HepG2 (cell line): ENCODE measurements at regions not wholly inside any gene's neighbourhood (a gene's known extent, or its start where the extent isn't known, plus 50 kb on each side); places are given as distances from the start of the nearest gene placed in this dataset.

Experiments
- ATAC-seq: fragments of 200-7000 bp; cut with Tn5 transposase; 3 replicates; pipeline ENCODE4 v1.9.1; 2020; ENCODE audit warnings: mild to moderate bottlenecking, moderate library complexity
- BruUV-seq: library from RNA; stranded (reverse); fragments of 400-500 nt; replicated peaks from 2 replicates; lab custom pipeline; 2021; lab: Mats Ljungman, UMichigan
- CTCF ChIA-PET: fragments of 300-600 bp; formaldehyde crosslinking; extraction: SDS; loops from one replicate; lab custom pipeline; 2021; ENCODE audit warnings: low total read pairs, inconsistent platforms, low intra/inter-chr PET ratio; lab: Yijun Ruan, JAX
- POLR2A ChIA-PET: fragments of 350-600 bp; sonication (Branson Sonifier 250); formaldehyde crosslinking; loops from one replicate; lab custom pipeline; 2020; ENCODE audit warnings: antibody characterized with exemption, inconsistent platforms; lab: Yijun Ruan, JAX
- DNase-seq: peaks from one replicate; pipeline ENCODE4 v3.0.0-alpha.2; 2015; ENCODE audit warnings: low spot score
- FAIRE-seq: peaks from 3 replicates; lab custom pipeline; 2011; peaks lifted over from hg19 to GRCh38; lab: Jason Lieb, UNC
- H2AFZ ChIP-seq: one replicate; pipeline ENCODE4 v1.6.1; 2011; ENCODE audit warnings: low read length, inconsistent platforms
- H3K27ac ChIP-seq: fragments of 300-600 bp; 3 replicates; pipeline ENCODE4 v1.8.0; 2011; ENCODE audit warnings: mixed run types, mild to moderate bottlenecking, mixed read lengths, low read length, inconsistent platforms; ENCODE audit not compliant: insufficient read depth; ENCODE audit errors: extremely low read length
- H3K27me3 ChIP-seq, 2 experiments: fragments of 200-600 bp in 1 of 2; 2 replicates in 1 of 2; 3 replicates in 1 of 2; pipeline versions ENCODE4 v1.6.0 to v1.8.0; 2011; ENCODE audit warnings: low read length in 2 of 2, mild to moderate bottlenecking in 2 of 2, moderate library complexity in 2 of 2, inconsistent platforms in 1 of 2; ENCODE audit not compliant: insufficient read depth in 2 of 2, control insufficient read depth in 1 of 2
- H3K36me3 ChIP-seq, 2 experiments: fragments of 200-600 bp in 1 of 2; replicated peaks in 1 of 2; 2 replicates in 1 of 2; 3 replicates in 1 of 2; pipeline versions ENCODE4 v1.5.1 to v1.8.0; 2011; ENCODE audit warnings: low read length in 2 of 2, inconsistent platforms in 1 of 2; ENCODE audit not compliant: insufficient read depth in 2 of 2, control insufficient read depth in 1 of 2
- H3K4me1 ChIP-seq: 2 replicates; pipeline ENCODE4 v1.5.1; 2012; ENCODE audit warnings: low read length, inconsistent platforms; ENCODE audit not compliant: insufficient read depth
- H3K4me2 ChIP-seq: 2 replicates; pipeline ENCODE4 v1.6.0; 2011; ENCODE audit warnings: low read depth, low read length, inconsistent platforms
- H3K4me3 ChIP-seq, 3 experiments: fragments of 200-600 bp in 1 of 3; sonication (generic), shearing (Covaris generic) in 1 of 3; replicated peaks in 1 of 3; 2 replicates each; pipeline ENCODE4 v1.5.1; 2011 to 2016; ENCODE audit warnings: low read length in 3 of 3, inconsistent platforms in 2 of 3, low read depth in 2 of 3, mild to moderate bottlenecking in 2 of 3, control low read depth in 1 of 3, mixed read lengths in 1 of 3; ENCODE audit not compliant: insufficient read depth in 1 of 3
- H3K79me2 ChIP-seq: one replicate; pipeline ENCODE4 v1.6.1; 2011; ENCODE audit warnings: low read length, inconsistent platforms; ENCODE audit not compliant: insufficient read depth
- H3K9ac ChIP-seq: 2 replicates; pipeline ENCODE4 v1.6.0; 2011; ENCODE audit warnings: mild to moderate bottlenecking, low read depth, low read length, inconsistent platforms; ENCODE audit not compliant: insufficient read depth
- H3K9me3 ChIP-seq: 2 replicates; pipeline ENCODE4 v1.5.1; 2012; ENCODE audit warnings: mild to moderate bottlenecking, low read length
- H4K20me1 ChIP-seq: 2 replicates; pipeline ENCODE4 v1.6.0; 2011; ENCODE audit warnings: inconsistent platforms, mild to moderate bottlenecking, low read length, moderate library complexity; ENCODE audit not compliant: insufficient read depth
- AGO2 ChIP-seq: fragments of 200-400 bp; formaldehyde crosslinking; optimal IDR thresholded peaks from 2 replicates; pipeline ENCODE3; 2017; ENCODE audit warnings: mild to moderate bottlenecking, low read depth, low read length, moderate library complexity
- CENPT ChIP-seq: sonication (generic); formaldehyde crosslinking; IDR thresholded peaks from 2 replicates; pipeline ENCODE4 v1.8.0; 2022; ENCODE audit warnings: low read depth, mild to moderate bottlenecking, moderate library complexity, missing genetic modification reagents
- GABPA ChIP-seq, 2 experiments: IDR thresholded peaks; 2 replicates each; pipeline ENCODE4 v1.6.1; 2011 to 2016; ENCODE audit warnings: low read depth in 2 of 2, low read length in 1 of 2, missing biosample characterization in 1 of 2, missing genetic modification characterization in 1 of 2
- HOXD1 ChIP-seq: sonication (generic); formaldehyde crosslinking; IDR thresholded peaks from 2 replicates; pipeline ENCODE4 v1.5.0; 2020; ENCODE audit warnings: missing genetic modification reagents
- KIAA2018 ChIP-seq: sonication (generic); formaldehyde crosslinking; IDR thresholded peaks from 2 replicates; pipeline ENCODE4 v1.5.0; 2020; ENCODE audit warnings: mild to moderate bottlenecking, missing genetic modification reagents, borderline replicate concordance
- NFIB ChIP-seq: sonication (generic); formaldehyde crosslinking; IDR thresholded peaks from 2 replicates; pipeline ENCODE4 v1.9.0; 2021; ENCODE audit warnings: missing genetic modification reagents, mild to moderate bottlenecking, borderline replicate concordance
- SRSF4 ChIP-seq: fragments of 200-400 bp; formaldehyde crosslinking; IDR thresholded peaks from one replicate; pipeline ENCODE4 v1.6.1; 2018; ENCODE audit warnings: mild to moderate bottlenecking, low read depth, low read length, moderate library complexity; ENCODE audit not compliant: poor library complexity, severe bottlenecking
- TRIM22 ChIP-seq: fragments of 450-650 bp; IDR thresholded peaks from 2 replicates; pipeline ENCODE4 v1.6.1; 2017
- ZBTB37 ChIP-seq: sonication (generic); formaldehyde crosslinking; IDR thresholded peaks from 2 replicates; pipeline ENCODE4 v1.4.0; 2020; ENCODE audit warnings: mild to moderate bottlenecking, missing genetic modification reagents
- ZNF572 ChIP-seq: sonication (generic); formaldehyde crosslinking; IDR thresholded peaks from 2 replicates; pipeline ENCODE4 v1.5.1; 2020; ENCODE audit warnings: mild to moderate bottlenecking, missing genetic modification reagents
- ZNF614 ChIP-seq: IDR thresholded peaks from 2 replicates; pipeline ENCODE4 v1.6.1; 2018; ENCODE audit warnings: missing biosample characterization, missing genetic modification reagents, inconsistent platforms, borderline replicate concordance
- ZNF761 ChIP-seq: sonication (generic); formaldehyde crosslinking; conservative IDR thresholded peaks from 2 replicates; pipeline ENCODE4 v1.4.0; 2020; ENCODE audit warnings: mild to moderate bottlenecking, missing genetic modification reagents
- ZNF879 ChIP-seq: sonication (generic); formaldehyde crosslinking; IDR thresholded peaks from 2 replicates; pipeline ENCODE4 v1.8.1; 2023; ENCODE audit warnings: missing genetic modification reagents
- WGBS: methylation state at CpG from one replicate; pipeline ENCODE4 v1.1.6; 2017; ENCODE audit warnings: low lambda C conversion rate; 5-methylcytosine and 5-hydroxymethylcytosine counted together
- in situ Hi-C: cut with HindIII; loops from 2 replicates; pipeline ENCODE4 v1.10.0; 2017; ENCODE audit warnings: low pct_unique_long_range_greater_than_20kb; ENCODE audit not compliant: extremely low pct_ligation_motif_present
- intact Hi-C: fragments of 100-400 bp; cut with micrococcal nuclease; formaldehyde crosslinking; loops from one replicate; pipeline ENCODE4 v1.10.0; 2022; ENCODE audit not compliant: unreplicated experiment

- no peak for TF ChIP-seq ZBTB37 (CRISPR knock-in tag)
- no peak for TF ChIP-seq GABPA (IDR thresholded peaks at IDR 0.05; ENCODE audit: low read depth, low read length)
- no peak for TF ChIP-seq GABPA (CRISPR knock-in tag; IDR thresholded peaks at IDR 0.05; ENCODE audit: low read depth)
- TF ChIP-seq, all 625 proteins: peak for 0
These were observed 112.7 kb upstream of the SLC24A2 start (continued) for GRCh38 chr9:19901586-19901985.

- in situ Hi-C loops, result no loop called here
- Histone ChIP-seq H3K4me2 (no peak overlapping the region), H3K79me2 (no peaks in the 10 kb centered on the region), H3K36me3 (no peaks in the 10 kb centered on the region), H3K4me1 (no peaks in the 10 kb centered on the region), H3K9me3 (no peaks in the 10 kb centered on the region), H4K20me1 (no peaks in the 10 kb centered on the region), H3K4me3 (no peak overlapping the region), H2AFZ (no peak overlapping the region), H3K9ac (no peak overlapping the region), H3K27me3 (no peaks in the 10 kb centered on the region), H3K27ac (no peak overlapping the region)
- BruUV-seq, result no TSS peak
- 9% methylated on average over 1 of the region's 1 CpG for WGBS
- intact Hi-C loops, result no loop called here
- ChIA-PET POLR2A (no interaction called here), CTCF (no interaction called here)
- DNase-seq (no peak), ATAC-seq (no peak), FAIRE-seq (no peak)
- no peak for TF ChIP-seq KIAA2018 (CRISPR knock-in tag)
- TF ChIP-seq TRIM22, result no peak
- TF ChIP-seq ZNF572, result no peak
- TF ChIP-seq AGO2, result no peak
- no peak for TF ChIP-seq SRSF4
- no peak for TF ChIP-seq HOXD1 (CRISPR knock-in tag)
- TF ChIP-seq ZNF879 (CRISPR knock-in tag), result no peak
- TF ChIP-seq ZNF761 (CRISPR knock-in tag), result no peak
- TF ChIP-seq CENPT, result no peak
- no peak for TF ChIP-seq NFIB
- no peak for TF ChIP-seq ZNF614 (CRISPR knock-in tag)
These were observed 107.3 kb upstream of the SLC24A2 start for GRCh38 chr9:19896161-19896560.
